22Rv1 (cell line): ENCODE measurements at regions not wholly inside any gene's neighbourhood (a gene's known extent, or its start where the extent isn't known, plus 50 kb on each side); places are given as distances from the start of the nearest gene placed in this dataset.

Experiments used
- H3K27ac ChIP-seq: fragments of 450-650 bp; 2 replicates; pipeline ENCODE4 v1.5.1; 2017
- ZFX ChIP-seq: fragments of 450-650 bp; IDR thresholded peaks from 2 replicates; pipeline ENCODE4 v1.6.1; 2017; ENCODE audit warnings: antibody characterized with exemption, borderline replicate concordance
- TF ChIP-seq, protein P1 (sequence below): fragments of 450-650 bp; IDR thresholded peaks from 2 replicates; pipeline ENCODE4 v1.5.1; 2017; ENCODE audit warnings: mild to moderate bottlenecking

GRCh38 chr18:3384664-3385563 is 65.1 kb upstream of the TGIF1 start:
- TF ChIP-seq, protein P1, sequence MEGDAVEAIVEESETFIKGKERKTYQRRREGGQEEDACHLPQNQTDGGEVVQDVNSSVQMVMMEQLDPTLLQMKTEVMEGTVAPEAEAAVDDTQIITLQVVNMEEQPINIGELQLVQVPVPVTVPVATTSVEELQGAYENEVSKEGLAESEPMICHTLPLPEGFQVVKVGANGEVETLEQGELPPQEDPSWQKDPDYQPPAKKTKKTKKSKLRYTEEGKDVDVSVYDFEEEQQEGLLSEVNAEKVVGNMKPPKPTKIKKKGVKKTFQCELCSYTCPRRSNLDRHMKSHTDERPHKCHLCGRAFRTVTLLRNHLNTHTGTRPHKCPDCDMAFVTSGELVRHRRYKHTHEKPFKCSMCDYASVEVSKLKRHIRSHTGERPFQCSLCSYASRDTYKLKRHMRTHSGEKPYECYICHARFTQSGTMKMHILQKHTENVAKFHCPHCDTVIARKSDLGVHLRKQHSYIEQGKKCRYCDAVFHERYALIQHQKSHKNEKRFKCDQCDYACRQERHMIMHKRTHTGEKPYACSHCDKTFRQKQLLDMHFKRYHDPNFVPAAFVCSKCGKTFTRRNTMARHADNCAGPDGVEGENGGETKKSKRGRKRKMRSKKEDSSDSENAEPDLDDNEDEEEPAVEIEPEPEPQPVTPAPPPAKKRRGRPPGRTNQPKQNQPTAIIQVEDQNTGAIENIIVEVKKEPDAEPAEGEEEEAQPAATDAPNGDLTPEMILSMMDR, result no peak
- no peak for TF ChIP-seq ZFX
- no peak overlapping the region for H3K27ac ChIP-seq

GRCh38 chr18:3388323-3388722 is 61.6 kb upstream of the TGIF1 start:
- no peak overlapping the region for H3K27ac ChIP-seq
- TF ChIP-seq ZFX, result no peak
- TF ChIP-seq, protein P1, result no peak

GRCh38 chr18:3388980-3389379 is 61.0 kb upstream of the TGIF1 start:
- H3K27ac ChIP-seq, result no peak overlapping the region
- TF ChIP-seq, protein P1, result no peak
- no peak for TF ChIP-seq ZFX

- H3K27ac ChIP-seq, result no peak overlapping the region
- TF ChIP-seq, protein P1, result no peak
- TF ChIP-seq ZFX, result no peak
Measured at GRCh38 chr18:3389977-3390376, 60.0 kb upstream of the TGIF1 start.

DNA sequence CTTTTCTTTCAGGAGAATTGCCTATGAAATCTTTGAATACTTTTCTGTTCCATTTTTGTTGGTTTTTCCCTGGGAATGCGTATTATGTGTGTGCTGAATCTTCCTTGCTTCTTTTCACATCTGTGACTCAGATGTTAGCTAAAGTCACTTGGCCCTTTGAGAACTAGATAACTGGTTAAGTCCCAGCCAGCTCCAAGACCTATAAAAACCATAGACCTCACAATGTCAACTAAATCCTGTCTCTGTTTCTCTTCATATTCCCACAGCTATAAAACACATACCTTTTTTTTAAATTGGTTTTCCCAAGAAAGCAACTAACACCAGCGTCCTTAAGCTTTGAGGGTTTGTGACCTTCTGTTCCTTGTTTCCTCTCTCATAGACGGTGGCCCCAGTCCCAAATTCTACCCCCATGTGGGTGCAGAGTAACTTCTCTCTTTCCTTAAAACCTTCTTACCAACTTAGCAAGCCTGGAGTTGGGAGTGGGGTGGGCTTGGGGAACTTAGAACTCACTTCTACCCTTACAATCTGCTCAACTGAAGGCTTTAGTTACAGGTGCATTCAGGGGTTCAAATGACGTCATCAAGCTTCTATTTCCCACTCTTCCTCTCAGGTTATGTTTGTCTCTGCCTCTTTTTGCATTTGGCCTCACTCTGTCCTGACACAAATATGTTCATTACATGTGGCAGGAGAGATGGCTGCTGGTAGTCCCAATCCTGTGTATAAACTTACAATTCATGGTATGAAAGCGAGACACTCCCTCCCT is 58.1 kb upstream of the TGIF1 start:
- H3K27ac ChIP-seq, result no peak overlapping the region
- TF ChIP-seq ZFX, result no peak
- TF ChIP-seq, protein P1, result no peak

GRCh38 chr18:3392467-3392855 is 57.5 kb upstream of the TGIF1 start:
- H3K27ac ChIP-seq, result no peak overlapping the region
- TF ChIP-seq, protein P1, result no peak
- no peak for TF ChIP-seq ZFX

DNA sequence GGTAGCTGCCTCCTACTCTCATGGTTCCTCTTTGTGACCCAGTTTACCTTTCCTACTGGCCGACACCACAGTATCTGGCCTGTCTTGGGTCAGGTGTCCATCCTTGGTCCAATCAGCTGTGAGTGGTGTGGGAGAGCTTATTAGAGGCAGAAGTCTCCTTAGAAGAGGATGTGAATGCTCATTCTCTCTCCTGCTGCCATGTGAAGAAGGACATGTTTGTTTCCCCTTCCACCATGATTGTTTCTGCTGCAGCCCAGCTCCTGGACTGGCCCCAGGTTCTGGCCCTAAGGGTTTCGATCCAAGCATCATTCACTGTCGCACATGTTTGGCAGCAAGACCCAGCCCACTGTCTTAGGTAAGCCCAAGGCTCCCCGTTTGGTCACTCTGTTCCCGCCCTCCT is 55.3 kb upstream of the TGIF1 start:
- H3K27ac ChIP-seq, result no peak overlapping the region
- TF ChIP-seq, protein P1, result no peak
- no peak for TF ChIP-seq ZFX
